IMR-90 (cell line): ENCODE measurements at regions not wholly inside any gene's neighbourhood (a gene's known extent, or its start where the extent isn't known, plus 50 kb on each side); places are given as distances from the start of the nearest gene placed in this dataset.

Experiments
- ATAC-seq: fragments of 200-7000 bp; cut with Tn5 transposase; 2 replicates; pipeline ENCODE4 v1.9.1; 2020; ENCODE audit warnings: low read depth, mild to moderate bottlenecking, moderate library complexity
- BruUV-seq: library from RNA; stranded (reverse); fragments of 400-500 nt; replicated peaks from 2 replicates; lab custom pipeline; 2021; lab: Mats Ljungman, UMichigan
- CTCF ChIA-PET: fragments of 300-600 bp; formaldehyde crosslinking; extraction: SDS; loops from one replicate; lab custom pipeline; 2021; ENCODE audit warnings: antibody characterized with exemption; lab: Yijun Ruan, JAX
- POLR2A ChIA-PET: fragments of 300-600 bp; sonication (Branson Sonifier 250); formaldehyde crosslinking; loops from one replicate; lab custom pipeline; 2022; ENCODE audit warnings: antibody characterized with exemption; ENCODE audit not compliant: unreplicated experiment; lab: Charles Lee
- DNase-seq: peaks from one replicate; pipeline ENCODE4 v3.0.0; 2013
- H2AFZ ChIP-seq: replicated peaks from 2 replicates; pipeline ENCODE3; 2013; ENCODE audit warnings: low read length, mild to moderate bottlenecking; ENCODE audit not compliant: poor library complexity
- H2AK5ac ChIP-seq: 2 replicates; pipeline ENCODE4 v1.6.1; 2013; ENCODE audit warnings: low read depth, low read length, inconsistent platforms
- H2AK9ac ChIP-seq: replicated peaks from 2 replicates; pipeline ENCODE3; 2013; ENCODE audit warnings: mild to moderate bottlenecking, low read depth, low read length, moderate library complexity; ENCODE audit not compliant: poor library complexity
- H2BK120ac ChIP-seq: 2 replicates; pipeline ENCODE4 v1.6.1; 2013; ENCODE audit warnings: low read depth, low read length, inconsistent platforms
- H2BK15ac ChIP-seq: 3 replicates; pipeline ENCODE4 v1.6.1; 2013; ENCODE audit warnings: low read depth, low read length, inconsistent platforms
- H2BK20ac ChIP-seq: 2 replicates; pipeline ENCODE4 v1.6.1; 2013; ENCODE audit warnings: low read depth, mild to moderate bottlenecking, inconsistent platforms, low read length, moderate library complexity
- H2BK5ac ChIP-seq: 2 replicates; pipeline ENCODE4 v1.6.1; 2013; ENCODE audit warnings: mild to moderate bottlenecking, low read depth, low read length, inconsistent platforms; ENCODE audit not compliant: poor library complexity, severe bottlenecking
- H3K14ac ChIP-seq: replicated peaks from 2 replicates; pipeline ENCODE4 v1.6.1; 2013; ENCODE audit warnings: low read depth, low read length, inconsistent platforms
- H3K18ac ChIP-seq: 2 replicates; pipeline ENCODE4 v1.6.1; 2013; ENCODE audit warnings: low read depth, low read length, control low read depth
- H3K23ac ChIP-seq: 2 replicates; pipeline ENCODE4 v1.6.1; 2013; ENCODE audit warnings: low read depth, low read length, inconsistent platforms
- H3K27ac ChIP-seq: 2 replicates; pipeline ENCODE4 v1.5.1; 2013; ENCODE audit warnings: mild to moderate bottlenecking, control low read depth, low read length; ENCODE audit not compliant: insufficient read depth
- H3K27me3 ChIP-seq: 2 replicates; pipeline ENCODE4 v1.6.1; 2013; ENCODE audit warnings: low read length; ENCODE audit not compliant: control insufficient read depth, insufficient read depth
- H3K36me3 ChIP-seq: 2 replicates; pipeline ENCODE4 v1.6.1; 2013; ENCODE audit warnings: low read length, mixed read lengths; ENCODE audit not compliant: control insufficient read depth, insufficient read depth
- H3K4ac ChIP-seq: 2 replicates; pipeline ENCODE4 v1.6.1; 2013; ENCODE audit warnings: low read depth, low read length, inconsistent platforms
- H3K4me1 ChIP-seq: 2 replicates; pipeline ENCODE4 v1.6.1; 2013; ENCODE audit warnings: low read length, mixed read lengths; ENCODE audit not compliant: control insufficient read depth, insufficient read depth
- H3K4me2 ChIP-seq: 2 replicates; pipeline ENCODE4 v1.6.1; 2013; ENCODE audit warnings: low read depth, mild to moderate bottlenecking, control low read depth, low read length, moderate library complexity
- H3K4me3 ChIP-seq: 2 replicates; pipeline ENCODE4 v1.5.1; 2013; ENCODE audit warnings: low read depth, mild to moderate bottlenecking, control low read depth, low read length, moderate library complexity; ENCODE audit not compliant: insufficient read depth
- H3K56ac ChIP-seq: 2 replicates; pipeline ENCODE4 v1.6.1; 2013; ENCODE audit warnings: low read length, inconsistent platforms; ENCODE audit not compliant: insufficient read depth; ENCODE audit errors: extremely low read depth
- H3K79me1 ChIP-seq, 2 experiments: 2 replicates each; pipeline ENCODE4 v1.6.1; 2013; ENCODE audit warnings: low read length in 2 of 2, inconsistent platforms in 1 of 2, low read depth in 1 of 2
- H3K9ac ChIP-seq: 2 replicates; pipeline ENCODE4 v1.6.1; 2013; ENCODE audit warnings: low read depth, low read length, control low read depth
- H3K9me1 ChIP-seq: 2 replicates; pipeline ENCODE4 v1.6.1; 2013; ENCODE audit warnings: low read length, inconsistent platforms; ENCODE audit not compliant: insufficient read depth
- H3K9me3 ChIP-seq: 2 replicates; pipeline ENCODE4 v1.6.1; 2013; ENCODE audit warnings: low read length; ENCODE audit not compliant: control insufficient read depth, insufficient read depth
- H4K20me1 ChIP-seq: 2 replicates; pipeline ENCODE4 v1.6.1; 2013; ENCODE audit warnings: low read length, inconsistent platforms; ENCODE audit not compliant: insufficient read depth
- H4K5ac ChIP-seq: 2 replicates; pipeline ENCODE4 v1.6.1; 2013; ENCODE audit warnings: mild to moderate bottlenecking, low read depth, low read length, control low read depth
- H4K8ac ChIP-seq, 2 experiments: 2 replicates each; pipeline ENCODE4 v1.6.1; 2013; ENCODE audit warnings: low read depth in 2 of 2, low read length in 2 of 2, control low read depth in 1 of 2, inconsistent platforms in 1 of 2
- H4K91ac ChIP-seq: 2 replicates; pipeline ENCODE4 v1.6.1; 2013; ENCODE audit warnings: low read depth, low read length, inconsistent platforms; ENCODE audit not compliant: insufficient read depth
- BHLHE40 ChIP-seq: fragments of 150-350 bp; IDR thresholded peaks from 2 replicates; pipeline ENCODE4 v1.6.1; 2016; ENCODE audit warnings: mild to moderate bottlenecking, low read depth, low read length
- MAZ ChIP-seq: IDR thresholded peaks from 2 replicates; pipeline ENCODE4 v1.6.1; 2012; ENCODE audit warnings: low read depth, mild to moderate bottlenecking, low read length, improper control_type of control experiment, moderate library complexity, borderline replicate concordance
- POLR2A ChIP-seq: IDR thresholded peaks from 2 replicates; pipeline ENCODE4 v1.6.1; 2012; ENCODE audit warnings: mild to moderate bottlenecking, low read depth, low read length
- RCOR1 ChIP-seq: IDR thresholded peaks from 2 replicates; pipeline ENCODE4 v1.6.1; 2012; ENCODE audit warnings: mild to moderate bottlenecking, low read length, improper control_type of control experiment; ENCODE audit not compliant: insufficient replicate concordance
- SMC3 ChIP-seq: fragments of 150-350 bp; IDR thresholded peaks from 2 replicates; pipeline ENCODE4 v1.6.1; 2016; ENCODE audit warnings: low read depth, mild to moderate bottlenecking, antibody characterized with exemption, low read length, moderate library complexity
- USF2 ChIP-seq: fragments of 150-350 bp; IDR thresholded peaks from 2 replicates; pipeline ENCODE4 v1.6.1; 2017; ENCODE audit warnings: mild to moderate bottlenecking, antibody characterized with exemption, low read length, low read depth
- WGBS, 2 experiments: methylation state at CpG; one replicate each; pipeline versions ENCODE4 v1.1.5 to v1.1.7; 2013; ENCODE audit warnings: missing lambda C conversion rate in 2 of 2; ENCODE audit not compliant: insufficient read length in 1 of 2; ENCODE audit errors: extremely low coverage in 2 of 2; 5-methylcytosine and 5-hydroxymethylcytosine counted together
- dilution Hi-C: fragments of 300-500 bp; cut with HindIII; formaldehyde crosslinking; loops from one replicate; pipeline ENCODE4 v1.14.3; 2018; ENCODE audit warnings: low sequenced_read_pairs; ENCODE audit not compliant: unreplicated experiment
- in situ Hi-C: fragments of 300-500 bp; cut with MboI; formaldehyde crosslinking; loops from 3 replicates; pipeline ENCODE4 v1.14.3; 2019; ENCODE audit warnings: low sequenced_read_pairs, inconsistent platforms, mixed read lengths
- intact Hi-C: fragments of 100-400 bp; cut with micrococcal nuclease; formaldehyde crosslinking; loops from 2 replicates; pipeline ENCODE4 v1.10.0; 2022

- CTCF ChIA-PET, result interaction anchor here (0.6 kb wide), 1 partner anchor 19 kb away, joined by 3 read pairs; no protein-coding TSS in a partner anchor
- Histone ChIP-seq H3K36me3 (no peaks in the 10 kb centered on the region), H3K79me1 (no peaks in the 10 kb centered on the region), H3K9ac (no peak overlapping the region), H3K56ac (no peak overlapping the region), H3K4me1 (no peaks in the 10 kb centered on the region), H4K20me1 (no peaks in the 10 kb centered on the region), H3K4ac (no peak overlapping the region), H2BK15ac (no peak overlapping the region), H3K18ac (no peak overlapping the region), H4K91ac (no peak overlapping the region), H3K4me2 (no peak overlapping the region), H3K9me1 (no peaks in the 10 kb centered on the region), H2AFZ (no peak overlapping the region), H3K9me3 (peaks cover 7% of the 10 kb centered on the region; the same call in 1 of the 2 replicates), H3K14ac (no peak overlapping the region), H3K4me3 (no peak overlapping the region), H4K5ac (no peak overlapping the region), H3K23ac (no peak overlapping the region), H2BK120ac (no peak overlapping the region), H3K27me3 (no peaks in the 10 kb centered on the region), H2BK5ac (no peak overlapping the region), H3K27ac (no peak overlapping the region), H2BK20ac (no peak overlapping the region), H2AK5ac (no peak overlapping the region), H2AK9ac (no peak overlapping the region), H4K8ac (no peak overlapping the region)
- POLR2A ChIA-PET, result no interaction called here
- no CpG with 5 or more reads among the region's 2 CpGs for WGBS, 2 experiments
- intact Hi-C loops (no loop called here), in situ Hi-C loops (no loop called here), dilution Hi-C loops (no loop called here)
- BruUV-seq, result no TSS peak
- ATAC-seq, result no peak
- DNase-seq, result no peak
- TF ChIP-seq SMC3 (no peak), MAZ (no peak), BHLHE40 (no peak), POLR2A (no peak), USF2 (no peak), RCOR1 (no peak)
These were observed 266.0 kb downstream of the ZNF621 start for GRCh38 chr3:40790746-40791145.
